SK-N-SH treated with all-trans-retinoic acid at 6 μM for 48 hours (cell line): ENCODE measurements at regions not wholly inside any gene's neighbourhood (a gene's known extent, or its start where the extent isn't known, plus 50 kb on each side); places are given as distances from the start of the nearest gene placed in this dataset.

Experiments
- ATAC-seq: fragments of 200-7000 bp; cut with Tn5 transposase; 3 replicates; pipeline ENCODE4 v1.9.1; 2020; ENCODE audit warnings: mild to moderate bottlenecking, moderate library complexity
- ARNTL ChIP-seq: fragments of 450-650 bp; formaldehyde crosslinking; IDR thresholded peaks from 2 replicates; pipeline ENCODE4 v1.5.0; 2020; ENCODE audit warnings: low read depth, mild to moderate bottlenecking, moderate library complexity, borderline replicate concordance
- BACH2 ChIP-seq: fragments of 250-450 bp; sonication (Bioruptor Pico); IDR thresholded peaks from 2 replicates; pipeline ENCODE4 v1.9.0; 2021; ENCODE audit warnings: mild to moderate bottlenecking, borderline replicate concordance
- CSRNP3 ChIP-seq: fragments of 250-450 bp; sonication (Bioruptor Pico); IDR thresholded peaks from 2 replicates; pipeline ENCODE4 v1.5.1; 2021; ENCODE audit warnings: mild to moderate bottlenecking, moderate library complexity
- ESRRG ChIP-seq: fragments of 250-450 bp; sonication (Bioruptor Pico); IDR thresholded peaks from 2 replicates; pipeline ENCODE4 v1.6.1; 2021; ENCODE audit warnings: mild to moderate bottlenecking
- GLIS3 ChIP-seq: fragments of 250-450 bp; sonication (Bioruptor Pico); IDR thresholded peaks from 2 replicates; pipeline ENCODE4 v1.5.0; 2020; ENCODE audit warnings: mild to moderate bottlenecking, moderate library complexity
- ISL1 ChIP-seq: fragments of 250-450 bp; sonication (Bioruptor Pico); IDR thresholded peaks from 2 replicates; pipeline ENCODE4 v2.1.2; 2022; ENCODE audit warnings: mild to moderate bottlenecking, moderate library complexity
- OSR1 ChIP-seq: fragments of 250-450 bp; sonication (Bioruptor Pico); IDR thresholded peaks from 2 replicates; pipeline ENCODE4 v1.8.0; 2022; ENCODE audit warnings: moderate library complexity, mild to moderate bottlenecking, inconsistent platforms
- PATZ1 ChIP-seq: fragments of 250-450 bp; sonication (Bioruptor Pico); IDR thresholded peaks from 2 replicates; pipeline ENCODE4 v1.8.0; 2020; ENCODE audit warnings: mild to moderate bottlenecking, moderate library complexity, borderline replicate concordance
- PPARA ChIP-seq: fragments of 250-450 bp; sonication (Bioruptor Pico); IDR thresholded peaks from 2 replicates; pipeline ENCODE4 v1.5.0; 2020; ENCODE audit warnings: mild to moderate bottlenecking, borderline replicate concordance
- RARB ChIP-seq: fragments of 250-450 bp; sonication (Bioruptor Pico); IDR thresholded peaks from 2 replicates; pipeline ENCODE4 v1.8.0; 2021; ENCODE audit warnings: mild to moderate bottlenecking, moderate library complexity
- SNAI2 ChIP-seq: fragments of 250-450 bp; sonication (Bioruptor Pico); IDR thresholded peaks from 2 replicates; pipeline ENCODE4 v1.5.0; 2020; ENCODE audit warnings: mild to moderate bottlenecking, moderate library complexity
- TCF4 ChIP-seq: fragments of 250-450 bp; sonication (Bioruptor Pico); IDR thresholded peaks from 2 replicates; pipeline ENCODE4 v1.8.0; 2021; ENCODE audit warnings: mild to moderate bottlenecking, moderate library complexity, borderline replicate concordance
- ZC3H10 ChIP-seq: fragments of 250-450 bp; sonication (Bioruptor Pico); IDR thresholded peaks from 2 replicates; pipeline ENCODE4 v1.5.1; 2021; ENCODE audit warnings: mild to moderate bottlenecking, moderate library complexity
- ZNF70 ChIP-seq: fragments of 450-650 bp; formaldehyde crosslinking; IDR thresholded peaks from 2 replicates; pipeline ENCODE4 v1.5.0; 2020; ENCODE audit warnings: mild to moderate bottlenecking, moderate library complexity
- ZNF8 ChIP-seq: fragments of 450-650 bp; formaldehyde crosslinking; IDR thresholded peaks from 2 replicates; pipeline ENCODE4 v1.5.0; 2020; ENCODE audit warnings: mild to moderate bottlenecking, moderate library complexity
- TF ChIP-seq, protein P1 (sequence below): fragments of 250-450 bp; sonication (Bioruptor Pico); IDR thresholded peaks from 2 replicates; pipeline ENCODE4 v1.8.0; 2021; ENCODE audit warnings: low read depth, mild to moderate bottlenecking, moderate library complexity, borderline replicate concordance
- TF ChIP-seq, protein P2 (sequence below): fragments of 250-450 bp; sonication (Bioruptor Pico); IDR thresholded peaks from 2 replicates; pipeline ENCODE4 v1.5.0; 2020; ENCODE audit warnings: mild to moderate bottlenecking, moderate library complexity
- TF ChIP-seq, protein P3 (sequence below): fragments of 250-450 bp; sonication (Bioruptor Pico); IDR thresholded peaks from 2 replicates; pipeline ENCODE4 v1.5.1; 2020; ENCODE audit warnings: low read depth, mild to moderate bottlenecking, moderate library complexity

GRCh38 chr5:53165431-53166182 lies 56.0 kb upstream of the MOCS2 start (continued):
- no peak for TF ChIP-seq BACH2 (CRISPR knock-in tag)

GRCh38 chr5:53166183-53166495 lies 56.6 kb upstream of the MOCS2 start:
- TF ChIP-seq BACH2 (CRISPR knock-in tag) (no peak), TCF4 (CRISPR knock-in tag) (no peak), ESRRG (CRISPR knock-in tag) (no peak), RARB (CRISPR knock-in tag) (no peak), ZNF8 (CRISPR knock-in tag) (no peak), ISL1 (CRISPR knock-in tag) (no peak), ZC3H10 (CRISPR knock-in tag) (no peak), SNAI2 (CRISPR knock-in tag) (no peak), ARNTL (CRISPR knock-in tag) (no peak), CSRNP3 (CRISPR knock-in tag) (no peak), PATZ1 (CRISPR knock-in tag) (no peak)
- TF ChIP-seq, protein P1, sequence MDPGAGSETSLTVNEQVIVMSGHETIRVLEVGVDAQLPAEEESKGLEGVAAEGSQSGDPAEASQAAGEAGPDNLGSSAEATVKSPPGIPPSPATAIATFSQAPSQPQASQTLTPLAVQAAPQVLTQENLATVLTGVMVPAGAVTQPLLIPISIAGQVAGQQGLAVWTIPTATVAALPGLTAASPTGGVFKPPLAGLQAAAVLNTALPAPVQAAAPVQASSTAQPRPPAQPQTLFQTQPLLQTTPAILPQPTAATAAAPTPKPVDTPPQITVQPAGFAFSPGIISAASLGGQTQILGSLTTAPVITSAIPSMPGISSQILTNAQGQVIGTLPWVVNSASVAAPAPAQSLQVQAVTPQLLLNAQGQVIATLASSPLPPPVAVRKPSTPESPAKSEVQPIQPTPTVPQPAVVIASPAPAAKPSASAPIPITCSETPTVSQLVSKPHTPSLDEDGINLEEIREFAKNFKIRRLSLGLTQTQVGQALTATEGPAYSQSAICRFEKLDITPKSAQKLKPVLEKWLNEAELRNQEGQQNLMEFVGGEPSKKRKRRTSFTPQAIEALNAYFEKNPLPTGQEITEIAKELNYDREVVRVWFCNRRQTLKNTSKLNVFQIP (CRISPR knock-in tag), result no peak
- TF ChIP-seq, all 23 proteins: peak for 0
- ATAC-seq, result no peak

DNA sequence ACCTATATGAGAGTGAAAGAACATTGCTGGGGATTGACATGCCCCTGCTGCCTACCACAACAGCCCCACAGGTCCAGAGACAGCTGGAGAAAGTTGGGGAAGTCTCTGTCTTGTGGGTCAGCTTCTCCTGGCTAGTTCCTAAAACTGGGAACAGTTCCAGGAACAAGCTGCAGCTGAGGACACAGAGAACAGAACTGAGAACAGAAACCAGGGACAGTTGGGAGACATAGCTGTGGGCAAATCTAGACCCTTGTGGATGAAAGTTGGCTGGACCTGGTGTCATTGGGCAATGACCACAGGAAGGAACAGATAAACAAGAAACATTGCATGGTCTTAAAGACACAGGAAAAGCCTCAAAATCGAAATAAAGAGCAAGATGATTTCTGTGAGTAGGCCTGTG lies 58.3 kb upstream of the MOCS2 start:
- TF ChIP-seq PATZ1 (CRISPR knock-in tag) (no peak), SNAI2 (CRISPR knock-in tag) (no peak), RARB (CRISPR knock-in tag) (no peak)
- TF ChIP-seq, protein P2, sequence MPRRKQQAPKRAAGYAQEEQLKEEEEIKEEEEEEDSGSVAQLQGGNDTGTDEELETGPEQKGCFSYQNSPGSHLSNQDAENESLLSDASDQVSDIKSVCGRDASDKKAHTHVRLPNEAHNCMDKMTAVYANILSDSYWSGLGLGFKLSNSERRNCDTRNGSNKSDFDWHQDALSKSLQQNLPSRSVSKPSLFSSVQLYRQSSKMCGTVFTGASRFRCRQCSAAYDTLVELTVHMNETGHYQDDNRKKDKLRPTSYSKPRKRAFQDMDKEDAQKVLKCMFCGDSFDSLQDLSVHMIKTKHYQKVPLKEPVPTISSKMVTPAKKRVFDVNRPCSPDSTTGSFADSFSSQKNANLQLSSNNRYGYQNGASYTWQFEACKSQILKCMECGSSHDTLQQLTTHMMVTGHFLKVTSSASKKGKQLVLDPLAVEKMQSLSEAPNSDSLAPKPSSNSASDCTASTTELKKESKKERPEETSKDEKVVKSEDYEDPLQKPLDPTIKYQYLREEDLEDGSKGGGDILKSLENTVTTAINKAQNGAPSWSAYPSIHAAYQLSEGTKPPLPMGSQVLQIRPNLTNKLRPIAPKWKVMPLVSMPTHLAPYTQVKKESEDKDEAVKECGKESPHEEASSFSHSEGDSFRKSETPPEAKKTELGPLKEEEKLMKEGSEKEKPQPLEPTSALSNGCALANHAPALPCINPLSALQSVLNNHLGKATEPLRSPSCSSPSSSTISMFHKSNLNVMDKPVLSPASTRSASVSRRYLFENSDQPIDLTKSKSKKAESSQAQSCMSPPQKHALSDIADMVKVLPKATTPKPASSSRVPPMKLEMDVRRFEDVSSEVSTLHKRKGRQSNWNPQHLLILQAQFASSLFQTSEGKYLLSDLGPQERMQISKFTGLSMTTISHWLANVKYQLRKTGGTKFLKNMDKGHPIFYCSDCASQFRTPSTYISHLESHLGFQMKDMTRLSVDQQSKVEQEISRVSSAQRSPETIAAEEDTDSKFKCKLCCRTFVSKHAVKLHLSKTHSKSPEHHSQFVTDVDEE, result no peak
- no peak for ATAC-seq

GRCh38 chr5:53169933-53170332 lies 60.4 kb upstream of the MOCS2 start:
- TF ChIP-seq OSR1 (CRISPR knock-in tag), result no peak
- TF ChIP-seq ZNF70 (CRISPR knock-in tag), result no peak
- TF ChIP-seq ARNTL (CRISPR knock-in tag), result no peak
- TF ChIP-seq, protein P1 (CRISPR knock-in tag), result no peak
- TF ChIP-seq, protein P3, sequence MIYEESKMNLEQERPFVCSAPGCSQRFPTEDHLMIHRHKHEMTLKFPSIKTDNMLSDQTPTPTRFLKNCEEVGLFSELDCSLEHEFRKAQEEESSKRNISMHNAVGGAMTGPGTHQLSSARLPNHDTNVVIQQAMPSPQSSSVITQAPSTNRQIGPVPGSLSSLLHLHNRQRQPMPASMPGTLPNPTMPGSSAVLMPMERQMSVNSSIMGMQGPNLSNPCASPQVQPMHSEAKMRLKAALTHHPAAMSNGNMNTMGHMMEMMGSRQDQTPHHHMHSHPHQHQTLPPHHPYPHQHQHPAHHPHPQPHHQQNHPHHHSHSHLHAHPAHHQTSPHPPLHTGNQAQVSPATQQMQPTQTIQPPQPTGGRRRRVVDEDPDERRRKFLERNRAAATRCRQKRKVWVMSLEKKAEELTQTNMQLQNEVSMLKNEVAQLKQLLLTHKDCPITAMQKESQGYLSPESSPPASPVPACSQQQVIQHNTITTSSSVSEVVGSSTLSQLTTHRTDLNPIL (CRISPR knock-in tag), result no peak
- no peak for TF ChIP-seq RARB (CRISPR knock-in tag)
- TF ChIP-seq, protein P2, result no peak
- TF ChIP-seq GLIS3 (CRISPR knock-in tag), result no peak
- TF ChIP-seq ZNF8 (CRISPR knock-in tag), result no peak
- TF ChIP-seq PPARA (CRISPR knock-in tag), result no peak
- TF ChIP-seq, all 23 proteins: peak for 0
- ATAC-seq, result no peak
